Peyer's patch (tissue), 4 donors: ENCODE measurements at regions not wholly inside any gene's neighbourhood (a gene's known extent, or its start where the extent isn't known, plus 50 kb on each side); places are given as distances from the start of the nearest gene placed in this dataset.
"Not testable (repeated sequence)": the region's sequence is repeated elsewhere in the genome, so short reads cannot be mapped to it uniquely, and the experiment has no call there.

ENCODE experiments used
- DNase-seq, 3 donors: peaks; one replicate each; pipeline ENCODE4 v3.0.0-alpha.2; 2017 to 2019
- H3K27ac ChIP-seq, 4 donors: fragments of 200-600 bp; sonication (generic); one replicate each; pipeline ENCODE4 v1.5.1; 2016 to 2019
- H3K27me3 ChIP-seq, 2 donors: fragments of 200-600 bp; sonication (generic); one replicate each; pipeline ENCODE4 v1.5.1; 2019
- H3K36me3 ChIP-seq, 3 donors: fragments of 200-600 bp; sonication (generic); one replicate each; pipeline ENCODE4 v1.5.1; 2016 to 2019
- H3K4me1 ChIP-seq, 4 donors: fragments of 200-600 bp; sonication (generic); one replicate each; pipeline ENCODE4 v1.5.1; 2016 to 2019
- H3K4me3 ChIP-seq, 4 donors: fragments of 200-600 bp; sonication (generic); 1 replicate in 3 of 4; 2 replicates in 1 of 4; pipeline ENCODE4 v1.5.1; 2016 to 2019; ENCODE audit warnings: mild to moderate bottlenecking in 1 of 4
- H3K9me3 ChIP-seq, 4 donors: fragments of 200-600 bp; sonication (generic); one replicate each; pipeline ENCODE4 v1.5.1; 2016 to 2019; ENCODE audit warnings: mild to moderate bottlenecking in 1 of 4
- CTCF ChIP-seq, 6 experiments: fragments of 450-650 bp in 4 of 6; fragments of 200-600 bp in 2 of 6; sonication (generic) in 1 of 6; IDR thresholded peaks; one replicate each; pipeline ENCODE4 v1.5.1; 2017 to 2019; ENCODE audit warnings: antibody characterized with exemption in 6 of 6, mild to moderate bottlenecking in 3 of 6, moderate library complexity in 1 of 6
- POLR2A ChIP-seq, 2 donors: fragments of 450-650 bp; IDR thresholded peaks; one replicate each; pipeline ENCODE4 v1.5.1; 2017; ENCODE audit warnings: antibody characterized with exemption in 2 of 2, mild to moderate bottlenecking in 2 of 2, moderate library complexity in 2 of 2

GRCh38 chr6:150492941-150493340 is 106.7 kb upstream of the PLEKHG1 start:
- DNase-seq: no peak
- TF ChIP-seq POLR2A (IDR thresholded peaks at IDR 0.05): no peak
- TF ChIP-seq CTCF (IDR thresholded peaks at IDR 0.05): no peak
- H3K27ac ChIP-seq: no peak overlapping the region
- H3K36me3 ChIP-seq: no peaks in the 10 kb centered on the region
- no peaks in the 10 kb centered on the region for H3K27me3 ChIP-seq
- H3K9me3 ChIP-seq: no peaks in the 10 kb centered on the region
- no peak overlapping the region for H3K4me3 ChIP-seq
- no peaks in the 10 kb centered on the region for H3K4me1 ChIP-seq

GRCh38 chr6:150493552-150493951 is 106.1 kb upstream of the PLEKHG1 start:
- not testable (repeated sequence) for H3K27ac ChIP-seq, H3K9me3 ChIP-seq, DNase-seq, H3K4me3 ChIP-seq, H3K36me3 ChIP-seq, H3K27me3 ChIP-seq, H3K4me1 ChIP-seq

GRCh38 chr6:150494241-150494640 is 105.4 kb upstream of the PLEKHG1 start:
- no peak for DNase-seq
- no peak overlapping the region for H3K27ac ChIP-seq
- TF ChIP-seq CTCF (IDR thresholded peaks at IDR 0.05): no peak
- no peak for TF ChIP-seq POLR2A (IDR thresholded peaks at IDR 0.05)
- H3K27me3 ChIP-seq: no peaks in the 10 kb centered on the region
- no peaks in the 10 kb centered on the region for H3K36me3 ChIP-seq
- H3K4me1 ChIP-seq: no peaks in the 10 kb centered on the region
- H3K9me3 ChIP-seq: no peaks in the 10 kb centered on the region
- no peak overlapping the region for H3K4me3 ChIP-seq

- no peak overlapping the region for H3K27ac ChIP-seq
- no peak for DNase-seq
- no peaks in the 10 kb centered on the region for H3K27me3 ChIP-seq
These were observed 104.6 kb upstream of the PLEKHG1 start for GRCh38 chr6:150495126-150495525.

GRCh38 chr6:150496629-150497028 is 103.1 kb upstream of the PLEKHG1 start:
- Histone ChIP-seq H3K27me3 (no peaks in the 10 kb centered on the region), H3K4me1 (no peaks in the 10 kb centered on the region), H3K36me3 (no peaks in the 10 kb centered on the region), H3K27ac (no peak overlapping the region), H3K9me3 (no peaks in the 10 kb centered on the region), H3K4me3 (no peak overlapping the region)
- DNase-seq: no peak
- TF ChIP-seq CTCF (IDR thresholded peaks at IDR 0.05) (no peak), POLR2A (IDR thresholded peaks at IDR 0.05) (no peak)

More at GRCh38 chr6:150495126-150495525, 104.6 kb upstream of the PLEKHG1 start:
- Histone ChIP-seq H3K4me1 (no peaks in the 10 kb centered on the region), H3K9me3 (no peaks in the 10 kb centered on the region), H3K4me3 (no peak overlapping the region), H3K36me3 (no peaks in the 10 kb centered on the region)
- TF ChIP-seq CTCF (IDR thresholded peaks at IDR 0.05): no peak
- no peak for TF ChIP-seq POLR2A (IDR thresholded peaks at IDR 0.05)

- no peaks in the 10 kb centered on the region for H3K4me1 ChIP-seq
- no peaks in the 10 kb centered on the region for H3K27me3 ChIP-seq
- DNase-seq: no peak
- no peak overlapping the region for H3K4me3 ChIP-seq
- H3K9me3 ChIP-seq: no peaks in the 10 kb centered on the region
- TF ChIP-seq POLR2A (IDR thresholded peaks at IDR 0.05): no peak
- no peak for TF ChIP-seq CTCF (IDR thresholded peaks at IDR 0.05)
- no peaks in the 10 kb centered on the region for H3K36me3 ChIP-seq
- H3K27ac ChIP-seq: no peak overlapping the region
These were observed 99.8 kb upstream of the PLEKHG1 start for GRCh38 chr6:150499882-150500312.

- H3K27ac ChIP-seq, H3K4me3 ChIP-seq, H3K36me3 ChIP-seq, DNase-seq, H3K9me3 ChIP-seq, H3K27me3 ChIP-seq, H3K4me1 ChIP-seq: not testable (repeated sequence)
These were observed 99.1 kb upstream of the PLEKHG1 start for GRCh38 chr6:150500568-150500967.
